Heart left ventricle (tissue), 16 donors: ENCODE measurements at regions not wholly inside any gene's neighbourhood (a gene's known extent, or its start where the extent isn't known, plus 50 kb on each side); places are given as distances from the start of the nearest gene placed in this dataset.
A peak's percentile ranks its signal among the peaks of the same experiment; 100 is the strongest.

Experiments used
- ATAC-seq, 4 donors: fragments of 200-7000 bp; cut with Tn5 transposase; one replicate each; pipeline ENCODE4 v1.9.1; 2020 to 2022; ENCODE audit warnings: moderate library complexity in 4 of 4, mild to moderate bottlenecking in 3 of 4, moderate number of reproducible peaks in 1 of 4
- DNase-seq, 5 donors: peaks; one replicate each; pipeline ENCODE4 v3.0.0-alpha.2; 2020
- H3K27ac ChIP-seq, 12 donors: fragments of 200-600 bp; sonication (generic) in 4 of 12; one replicate each; pipeline versions ENCODE4 v1.5.0 to v1.8.0; 2016 to 2022; ENCODE audit warnings: mild to moderate bottlenecking in 2 of 12
- H3K27me3 ChIP-seq, 9 donors: fragments of 200-600 bp; sonication (generic) in 2 of 9; one replicate each; pipeline versions ENCODE4 v1.5.1 to v1.8.0; 2016 to 2022; ENCODE audit warnings: mild to moderate bottlenecking in 3 of 9
- H3K36me3 ChIP-seq, 9 donors: fragments of 200-600 bp; sonication (generic) in 2 of 9; one replicate each; pipeline versions ENCODE4 v1.5.0 to v1.8.0; 2018 to 2022; ENCODE audit warnings: mild to moderate bottlenecking in 2 of 9
- H3K4me1 ChIP-seq, 12 donors: fragments of 200-600 bp; sonication (generic) in 4 of 12; one replicate each; pipeline versions ENCODE4 v1.5.0 to v1.8.0; 2016 to 2022; ENCODE audit warnings: mild to moderate bottlenecking in 3 of 12
- H3K4me3 ChIP-seq, 12 donors: fragments of 200-600 bp; sonication (generic) in 4 of 12; one replicate each; pipeline versions ENCODE4 v1.5.0 to v1.8.0; 2017 to 2022; ENCODE audit warnings: mild to moderate bottlenecking in 9 of 12, moderate library complexity in 4 of 12
- H3K9me3 ChIP-seq, 12 donors: fragments of 200-600 bp; sonication (generic) in 4 of 12; one replicate each; pipeline versions ENCODE4 v1.5.0 to v1.8.0; 2016 to 2022; ENCODE audit warnings: mild to moderate bottlenecking in 1 of 12
- POLR2A ChIP-seq, 2 donors: fragments of 450-650 bp; IDR thresholded peaks; one replicate each; pipeline ENCODE4 v1.6.1; 2017; ENCODE audit warnings: antibody characterized with exemption in 2 of 2, mild to moderate bottlenecking in 2 of 2, moderate library complexity in 2 of 2
- WGBS, 4 donors: extraction: QIAGEN DNeasy Blood & Tissue Kit in 2 of 4; methylation state at CpG; one replicate each; pipeline versions ENCODE4 v1.1.5 to v1.1.7; 2013 to 2018; 5-methylcytosine and 5-hydroxymethylcytosine counted together
- intact Hi-C, 10 donors: fragments of 100-400 bp; cut with DNase I; formaldehyde crosslinking; loops; one replicate each; pipeline versions ENCODE4 v1.11.1 to v1.14.2; 2022
- TF ChIP-seq, protein P1 (sequence below), 12 donors: fragments of 200-600 bp; sonication (generic) in 4 of 12; IDR thresholded peaks; one replicate each; pipeline versions ENCODE4 v1.5.0 to v1.8.0; 2018 to 2022; ENCODE audit warnings: antibody characterized with exemption in 12 of 12, mild to moderate bottlenecking in 5 of 12
- donor health status: ischemic (EF 13 %, LVEDD 7.1; RV severe dilation, severe dysfunction).
- donor health status: healthy with polysubstance abuse.
- donor health status: DM: no; HTN: yes; CAD: no.
- donor health status: DM: no; HTN: no; CAD: no.
- donor health status: ischemic (EF 25% LVEDD 6.9; RV normal size, moderate dysfunction).
- donor health status: ischemic (EF 25% LVEDD 5.7; RV mildly dilated, moderate dysfunction).
- donor health status: healthy.
- donor health status: DM: yes; HTN: yes; CAD: no.
- donor health status: ischemic (EF 35%, LVEDD 5.7; RV mildly dilated, moderate dysfunction).
- donor health status: nonischemic (EF 11% LVEDD 7.7; RV severe dilation, severe dysfunction).
- donor health status: DM: yes; HTN: yes; CAD: no.
- donor health status: PGD.
- donor health status: ischemic (EF 29% LVEDD 5.4; RV normal size, mild dysfunction).
- donor health status: nonischemic (EF 23%, LVEDD 6.1; RV moderate dilation, normal function).

DNA sequence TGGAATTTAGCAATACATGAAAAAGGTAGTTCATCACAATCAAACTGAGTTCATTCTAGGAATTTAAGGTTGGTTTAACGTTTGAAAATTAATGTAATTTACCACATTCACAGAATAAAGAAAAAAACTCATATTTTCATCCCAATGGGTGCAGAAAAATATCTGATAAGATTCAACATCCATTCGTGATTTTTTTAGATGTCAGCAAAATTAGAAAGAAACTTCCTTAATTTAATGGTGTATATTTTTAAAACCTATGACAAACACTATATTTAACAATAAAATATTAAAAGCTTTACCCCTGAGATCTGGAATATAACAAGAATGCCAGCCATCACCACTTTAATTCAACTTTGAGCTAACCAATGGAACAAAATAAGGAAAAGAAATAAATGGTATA is 208.7 kb upstream of the CHAC2 start:
- TF ChIP-seq, protein P1, sequence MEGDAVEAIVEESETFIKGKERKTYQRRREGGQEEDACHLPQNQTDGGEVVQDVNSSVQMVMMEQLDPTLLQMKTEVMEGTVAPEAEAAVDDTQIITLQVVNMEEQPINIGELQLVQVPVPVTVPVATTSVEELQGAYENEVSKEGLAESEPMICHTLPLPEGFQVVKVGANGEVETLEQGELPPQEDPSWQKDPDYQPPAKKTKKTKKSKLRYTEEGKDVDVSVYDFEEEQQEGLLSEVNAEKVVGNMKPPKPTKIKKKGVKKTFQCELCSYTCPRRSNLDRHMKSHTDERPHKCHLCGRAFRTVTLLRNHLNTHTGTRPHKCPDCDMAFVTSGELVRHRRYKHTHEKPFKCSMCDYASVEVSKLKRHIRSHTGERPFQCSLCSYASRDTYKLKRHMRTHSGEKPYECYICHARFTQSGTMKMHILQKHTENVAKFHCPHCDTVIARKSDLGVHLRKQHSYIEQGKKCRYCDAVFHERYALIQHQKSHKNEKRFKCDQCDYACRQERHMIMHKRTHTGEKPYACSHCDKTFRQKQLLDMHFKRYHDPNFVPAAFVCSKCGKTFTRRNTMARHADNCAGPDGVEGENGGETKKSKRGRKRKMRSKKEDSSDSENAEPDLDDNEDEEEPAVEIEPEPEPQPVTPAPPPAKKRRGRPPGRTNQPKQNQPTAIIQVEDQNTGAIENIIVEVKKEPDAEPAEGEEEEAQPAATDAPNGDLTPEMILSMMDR (IDR thresholded peaks at IDR 0.05) = no peak
- no peak for TF ChIP-seq POLR2A (IDR thresholded peaks at IDR 0.05)
- DNase-seq (no peak), ATAC-seq (no peak)
- Histone ChIP-seq H3K36me3 (no peaks in the 10 kb centered on the region), H3K4me3 (no peak overlapping the region), H3K4me1 (no peaks in the 10 kb centered on the region), H3K27ac (no peak overlapping the region), H3K27me3 (no peaks in the 10 kb centered on the region), H3K9me3 (peaks cover 0 to 18% (median 2%) of the 10 kb centered on the region in 12 donors)
- intact Hi-C loops = no loop called here
- 70 to 79% (median 73%) methylated on average over 2 of the region's 2 CpGs for WGBS, 4 donors

DNA sequence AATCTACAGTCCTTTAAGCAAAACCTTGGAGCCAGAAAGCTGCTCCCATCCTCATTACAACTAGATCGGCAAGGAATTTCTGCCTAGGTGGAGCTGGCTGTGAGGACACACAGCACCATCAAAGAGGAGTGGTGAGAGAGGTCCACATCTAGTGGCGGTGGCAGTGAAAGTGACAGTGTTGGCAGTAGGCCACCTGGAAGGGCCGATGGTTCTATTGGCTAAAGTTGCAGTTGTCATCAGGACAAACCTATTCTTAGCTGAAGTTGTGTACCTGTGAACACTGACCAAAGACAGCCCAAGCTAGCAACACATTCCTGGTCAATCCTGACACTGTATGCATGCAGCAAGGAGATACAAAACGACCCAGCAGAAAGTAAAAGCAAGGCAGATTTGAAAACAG is 218.1 kb upstream of the CHAC2 start:
- H3K9me3 ChIP-seq = peaks cover 0 to 5% (median 0%) of the 10 kb centered on the region in 12 donors
- peak overlapping the region in 1 of 12 donors; percentile 49 for H3K27ac ChIP-seq
- ATAC-seq (peak; percentile 93 to 97 (median 96)), DNase-seq (peak; percentile 23 to 84 (median 66))
- H3K27me3 ChIP-seq = no peaks in the 10 kb centered on the region
- peaks cover 0 to 5% (median 0%) of the 10 kb centered on the region in 12 donors for H3K4me1 ChIP-seq
- 40 to 53% (median 42%) methylated on average over 4 of the region's 4 CpGs for WGBS, 4 donors
- intact Hi-C loops = no loop called here
- no peaks in the 10 kb centered on the region for H3K36me3 ChIP-seq
- no peak for TF ChIP-seq POLR2A (IDR thresholded peaks at IDR 0.05)
- TF ChIP-seq, protein P1 (IDR thresholded peaks at IDR 0.05) = no peak
- H3K4me3 ChIP-seq = no peak overlapping the region

DNA sequence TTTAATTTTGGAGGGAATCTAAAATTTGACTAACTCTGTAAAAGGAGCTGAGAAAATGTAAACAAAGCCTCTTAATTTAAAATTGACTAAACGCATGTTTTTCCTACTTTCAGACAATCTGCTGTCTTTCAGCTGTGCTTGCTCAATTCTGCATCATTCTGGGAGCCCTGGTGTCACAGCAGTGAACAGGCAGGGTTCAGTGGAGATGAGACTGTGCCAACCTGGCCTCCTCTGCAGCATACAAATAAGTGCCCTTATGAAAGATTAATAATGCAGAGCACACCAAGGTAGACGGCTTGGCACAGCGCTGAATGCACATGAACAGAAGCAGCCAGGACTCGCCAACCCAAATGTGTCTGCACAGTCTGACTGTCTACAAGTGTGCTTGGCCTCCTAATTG is 222.0 kb upstream of the CHAC2 start:
- Histone ChIP-seq H3K27me3 (no peaks in the 10 kb centered on the region), H3K9me3 (peaks cover 0 to 16% (median 9%) of the 10 kb centered on the region in 12 donors), H3K36me3 (no peaks in the 10 kb centered on the region), H3K4me3 (no peak overlapping the region), H3K4me1 (no peaks in the 10 kb centered on the region), H3K27ac (no peak overlapping the region)
- intact Hi-C loops = no loop called here
- TF ChIP-seq, protein P1 (IDR thresholded peaks at IDR 0.05) = no peak
- no peak for TF ChIP-seq POLR2A (IDR thresholded peaks at IDR 0.05)
- DNase-seq = no peak
- no peak for ATAC-seq
- 76 to 84% (median 79%) methylated on average over 4 of the region's 4 CpGs for WGBS, 4 donors

DNA sequence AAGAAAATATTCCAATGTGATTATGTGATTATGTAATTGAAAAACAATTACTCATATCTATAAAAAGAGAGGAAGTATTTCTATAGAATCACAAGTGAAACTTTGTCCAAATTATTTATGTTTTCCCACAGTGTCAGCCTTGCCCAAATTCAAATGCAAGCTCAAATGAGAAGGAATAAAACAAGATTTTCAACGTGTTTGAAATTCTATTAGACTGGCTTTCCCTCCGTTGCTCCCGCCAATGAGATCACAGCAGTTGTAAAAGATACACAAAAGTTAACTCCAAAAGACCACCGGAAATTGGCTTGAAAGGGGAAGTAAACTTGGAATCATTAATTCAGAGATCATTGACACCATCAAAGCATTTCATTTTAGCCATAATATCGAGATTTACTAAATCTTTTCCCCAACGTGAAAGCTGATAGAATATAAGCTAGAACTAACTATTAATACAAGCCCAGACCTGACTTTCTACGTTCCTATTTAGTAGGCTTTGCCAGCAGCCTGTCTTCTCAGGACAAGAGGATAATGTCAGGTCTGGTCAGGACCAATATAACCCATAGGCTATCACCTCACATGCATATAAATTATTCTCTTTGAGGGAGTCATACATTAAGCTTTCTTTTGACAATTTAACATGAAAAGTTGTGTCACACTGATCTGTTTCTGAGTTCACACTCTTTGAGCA is 222.6 kb upstream of the CHAC2 start:
- Histone ChIP-seq H3K4me3 (no peak overlapping the region), H3K4me1 (no peaks in the 10 kb centered on the region), H3K27ac (no peak overlapping the region), H3K9me3 (peaks cover 0 to 21% (median 9%) of the 10 kb centered on the region in 12 donors), H3K36me3 (no peaks in the 10 kb centered on the region), H3K27me3 (no peaks in the 10 kb centered on the region)
- no peak for DNase-seq
- TF ChIP-seq POLR2A (IDR thresholded peaks at IDR 0.05) = no peak
- TF ChIP-seq, protein P1 (IDR thresholded peaks at IDR 0.05) = no peak
- 69 to 80% (median 74%) methylated on average over 7 of the region's 7 CpGs for WGBS, 4 donors
- ATAC-seq = no peak
- intact Hi-C loops = no loop called here
